GM18861 (cell line): ENCODE measurements at regions not wholly inside any gene's neighbourhood (a gene's known extent, or its start where the extent isn't known, plus 50 kb on each side); places are given as distances from the start of the nearest gene placed in this dataset.

Experiments used
- ATAC-seq: cut with Tn5 transposase; IDR thresholded peaks from one replicate; pipeline ENCODE4 v1.9.1; 2021; ENCODE audit not compliant: unreplicated experiment

DNA sequence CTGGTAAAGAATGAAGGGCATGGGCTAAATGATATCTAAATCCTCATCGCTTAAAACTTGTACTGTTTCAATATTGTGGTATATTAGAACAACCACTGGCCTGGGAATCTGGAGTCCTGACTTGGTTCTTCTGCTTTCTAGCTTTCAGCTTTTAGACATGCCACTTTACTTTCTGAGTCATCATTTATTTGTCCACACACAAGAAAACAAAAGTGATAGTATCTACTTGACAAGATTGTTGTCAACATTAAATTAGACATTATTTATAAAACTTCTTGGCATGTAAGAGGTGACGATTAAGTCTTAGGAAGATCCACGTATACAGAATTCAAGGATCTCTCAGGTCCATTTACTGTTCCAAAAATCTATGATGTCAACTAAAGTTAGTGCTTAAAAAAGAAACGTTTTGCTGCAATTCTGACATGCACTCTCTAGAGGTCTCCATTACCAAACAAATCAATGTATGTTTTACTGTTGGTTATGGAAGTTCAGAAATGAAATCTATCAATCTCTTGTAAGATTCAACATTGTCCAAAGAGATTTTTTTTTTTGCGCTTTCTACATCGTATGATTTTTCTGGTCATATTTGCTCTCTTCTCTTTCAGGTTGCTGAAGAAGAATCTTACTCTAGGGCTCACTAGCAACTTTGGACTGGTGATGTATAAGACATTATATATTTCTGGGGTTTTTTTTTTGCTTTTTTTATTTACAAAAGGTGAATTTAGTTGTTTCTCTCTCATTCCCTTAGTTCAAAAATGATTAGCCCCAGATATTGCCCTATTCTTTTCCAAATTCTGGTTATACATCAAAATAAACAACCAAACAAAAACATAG is 53.6 kb upstream of the DYNC1I1 start:
- no peak for ATAC-seq

- no peak for ATAC-seq
Observed at GRCh38 chr7:95716357-95717122, 55.8 kb upstream of the DYNC1I1 start.

DNA sequence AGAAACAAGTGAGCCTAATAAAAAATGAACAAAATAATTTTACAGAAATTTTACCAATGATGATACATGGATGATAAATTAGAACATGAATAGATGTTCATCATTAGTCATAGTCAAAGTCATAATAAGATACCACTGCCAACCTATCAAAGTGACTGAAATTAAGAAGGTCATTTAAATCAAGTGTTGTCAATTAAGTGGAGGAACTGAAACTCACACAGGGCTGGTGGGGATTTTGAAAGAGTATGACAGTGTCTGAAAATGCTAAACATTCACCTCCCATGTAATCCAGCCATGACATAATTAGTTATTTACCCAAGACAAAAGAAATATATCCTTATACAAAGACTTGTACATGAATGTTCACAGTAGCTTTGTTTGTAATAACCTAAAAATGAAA is 57.1 kb upstream of the DYNC1I1 start:
- ATAC-seq: peak; percentile 68

- ATAC-seq: no peak
Observed at GRCh38 chr7:95710711-95711110, 61.6 kb upstream of the DYNC1I1 start.

DNA sequence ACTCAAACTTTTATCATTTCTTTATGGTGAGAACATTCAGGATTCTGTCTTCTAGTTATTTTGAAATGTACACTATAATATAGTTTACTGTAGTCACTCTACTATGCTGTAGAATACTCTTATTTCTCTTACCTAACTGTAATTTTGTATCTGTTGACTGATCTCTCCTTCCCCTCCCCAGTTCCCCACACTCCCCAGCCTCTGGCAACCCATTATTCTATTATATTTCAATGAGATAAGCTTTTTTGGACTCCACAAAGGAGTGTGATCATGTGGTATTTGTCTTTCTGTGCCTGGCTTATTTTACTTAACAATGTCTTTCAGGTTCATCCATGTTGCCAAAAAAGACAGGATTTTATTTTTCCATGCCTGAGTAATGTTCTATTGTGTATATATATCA is 71.4 kb upstream of the DYNC1I1 start:
- ATAC-seq: no peak

GRCh38 chr7:95694334-95694733 is 78.0 kb upstream of the DYNC1I1 start:
- no peak for ATAC-seq

DNA sequence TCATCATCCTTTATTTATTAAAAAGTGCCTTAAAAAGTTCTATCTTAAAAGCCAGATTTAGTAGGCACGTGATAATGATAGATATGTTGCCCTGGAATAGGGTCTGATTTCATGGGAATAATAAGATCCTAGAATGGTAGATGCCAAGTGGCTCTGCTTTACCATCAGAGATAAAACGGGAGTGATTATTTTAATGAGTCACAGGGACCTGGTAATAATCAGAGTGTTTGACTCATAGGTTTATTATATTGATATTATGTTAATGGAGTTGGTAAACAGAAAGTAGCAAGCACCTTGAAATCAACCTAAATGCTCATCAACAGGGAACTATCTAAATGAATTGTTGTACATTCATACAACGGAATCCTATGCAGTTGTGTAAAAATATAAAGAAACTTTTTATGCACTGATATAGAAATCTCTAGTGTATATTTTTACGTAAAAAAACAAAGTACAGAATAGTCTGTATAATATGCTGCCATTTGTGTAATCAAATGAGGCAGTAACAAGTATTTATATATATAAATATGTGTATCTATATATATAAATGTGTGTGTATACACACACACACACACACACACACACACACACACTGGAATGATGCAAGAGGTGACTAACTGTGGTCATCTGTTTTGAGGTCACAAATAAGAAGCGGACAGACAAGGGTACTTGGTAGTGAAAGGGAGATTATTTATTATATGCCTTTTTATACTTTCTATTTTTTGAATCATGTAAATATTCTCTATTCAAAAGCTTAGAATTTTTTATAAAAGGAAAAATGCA is 78.6 kb upstream of the DYNC1I1 start:
- no peak for ATAC-seq

- no peak for ATAC-seq
Observed at GRCh38 chr7:95691464-95691863, 80.9 kb upstream of the DYNC1I1 start.

DNA sequence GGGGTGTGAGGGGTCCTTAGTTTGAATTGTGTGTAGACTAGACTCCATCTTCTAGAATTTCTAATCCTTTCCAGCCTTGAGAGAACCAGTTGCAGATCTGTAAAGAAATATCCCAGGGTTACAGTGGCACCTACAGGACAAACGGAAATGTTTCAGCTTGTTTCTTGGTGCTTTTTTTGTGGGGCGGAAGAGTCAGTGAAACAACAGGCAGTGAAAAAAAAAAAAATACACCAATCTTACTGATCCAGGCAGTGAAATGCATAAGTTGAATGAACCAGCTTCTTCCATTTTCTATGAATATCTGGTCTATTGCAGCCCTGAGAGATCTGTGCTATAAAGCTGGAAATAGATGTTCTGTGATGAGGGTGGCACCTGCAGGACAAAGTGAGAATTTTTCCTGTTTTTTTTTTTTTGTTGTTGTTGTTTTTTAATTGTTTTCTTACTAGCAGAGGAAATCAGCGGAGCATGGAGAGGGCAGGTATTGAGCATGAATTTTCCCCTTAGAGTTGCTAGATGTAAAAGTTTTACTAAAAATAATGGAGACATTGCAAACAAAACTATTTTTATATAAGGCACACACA is 81.9 kb upstream of the DYNC1I1 start:
- no peak for ATAC-seq

- no peak for ATAC-seq
Observed at GRCh38 chr7:95688931-95689495, 83.3 kb upstream of the DYNC1I1 start.

- peak; percentile 47 for ATAC-seq
Observed at GRCh38 chr7:95687759-95688343, 84.5 kb upstream of the DYNC1I1 start.

GRCh38 chr7:95686109-95686508 is 86.2 kb upstream of the DYNC1I1 start:
- peak; percentile 53 for ATAC-seq

GRCh38 chr7:95684505-95684904 is 87.8 kb upstream of the DYNC1I1 start:
- ATAC-seq: no peak

DNA sequence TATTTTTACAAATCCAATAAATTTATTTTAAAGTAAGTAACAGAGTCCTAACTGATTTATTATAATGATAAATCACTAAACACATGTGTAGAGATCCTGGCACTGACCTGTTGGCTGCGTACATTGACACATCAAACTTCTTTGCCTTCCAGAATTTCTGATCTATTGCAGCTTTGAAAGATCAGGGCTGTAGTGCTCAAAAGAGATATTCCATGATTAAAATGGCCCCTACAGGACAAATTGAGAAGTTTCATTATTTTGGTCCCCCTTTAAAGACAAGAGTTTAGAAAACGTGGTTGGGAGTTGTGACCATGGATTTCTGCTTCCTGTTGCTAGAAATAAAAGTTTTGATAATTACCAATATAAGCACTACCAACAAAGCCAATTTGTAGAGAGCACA is 87.7 kb upstream of the PDK4 start:
- ATAC-seq: no peak

GRCh38 chr7:95682913-95683312 is 86.6 kb upstream of the PDK4 start:
- ATAC-seq: no peak

DNA sequence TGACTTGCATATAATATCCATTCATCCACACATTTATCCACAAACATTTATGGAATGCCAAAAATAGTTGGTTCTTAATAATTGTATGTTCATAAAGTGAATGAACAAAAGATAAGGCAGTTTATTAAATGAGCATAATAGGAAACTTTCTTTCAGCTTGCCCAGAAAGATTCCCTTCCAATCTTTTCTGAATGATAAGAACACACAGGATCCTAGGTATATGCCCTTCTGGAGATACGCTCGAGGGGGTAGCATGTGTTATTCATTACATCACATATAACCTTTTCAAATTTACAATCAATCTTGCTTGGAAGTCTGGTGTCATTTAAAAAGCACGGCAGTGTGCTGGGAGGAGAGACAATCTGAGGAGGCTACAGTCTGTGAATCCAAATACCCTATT is 80.4 kb upstream of the PDK4 start:
- no peak for ATAC-seq

- no peak for ATAC-seq
Observed at GRCh38 chr7:95675632-95676031, 79.3 kb upstream of the PDK4 start.

- ATAC-seq: no peak
Observed at GRCh38 chr7:95675016-95675415, 78.7 kb upstream of the PDK4 start.

- no peak for ATAC-seq
Observed at GRCh38 chr7:95674101-95674500, 77.8 kb upstream of the PDK4 start.

DNA sequence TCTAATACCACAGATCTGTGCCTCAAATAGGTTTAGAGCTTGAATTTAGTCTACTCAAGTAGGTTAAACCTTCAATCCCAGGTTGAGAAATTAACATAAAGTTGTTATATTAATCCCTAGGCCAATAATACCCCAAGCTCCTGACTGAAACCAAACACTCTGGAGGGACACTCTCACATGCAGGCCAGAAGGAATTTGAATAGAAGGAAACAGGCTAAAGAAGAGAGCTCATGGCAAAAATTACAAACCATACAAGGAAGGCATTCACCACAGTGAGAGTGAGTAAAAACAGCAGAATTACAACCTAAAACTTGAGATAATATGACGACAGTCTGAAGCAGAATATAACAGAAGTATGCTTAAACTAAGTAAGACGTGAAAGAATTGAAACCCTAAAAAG is 76.1 kb upstream of the PDK4 start:
- ATAC-seq: no peak

DNA sequence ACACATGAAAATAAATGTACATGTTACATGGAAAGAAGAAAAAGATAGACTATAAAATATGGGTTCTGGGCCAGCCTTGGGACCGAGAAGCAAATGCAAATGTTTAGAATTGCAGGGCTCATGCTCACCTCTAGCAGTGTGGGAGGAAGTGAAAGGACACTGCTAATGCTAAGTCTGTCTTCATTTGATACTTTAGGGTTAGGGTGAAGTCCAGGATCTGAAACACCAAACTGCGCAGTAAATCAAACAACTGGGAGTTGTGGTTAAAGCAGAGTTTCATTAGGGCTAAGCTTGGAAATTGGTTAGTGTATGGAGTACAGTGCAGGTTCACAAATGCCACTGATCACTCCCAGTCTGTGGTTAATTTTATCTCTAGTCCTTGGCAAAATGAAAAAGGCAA is 73.2 kb upstream of the PDK4 start:
- ATAC-seq: no peak
